GM18873 (cell line): ENCODE measurements at regions not wholly inside any gene's neighbourhood (a gene's known extent, or its start where the extent isn't known, plus 50 kb on each side); places are given as distances from the start of the nearest gene placed in this dataset.

Experiments used
- ATAC-seq: cut with Tn5 transposase; IDR thresholded peaks from one replicate; pipeline ENCODE4 v1.9.1; 2021; ENCODE audit warnings: mild to moderate bottlenecking, moderate library complexity, moderate number of reproducible peaks; ENCODE audit not compliant: unreplicated experiment, low FRiP score

- ATAC-seq: no peak
Measured at GRCh38 chr20:50242548-50242862, 51.9 kb downstream of the CEBPB start.

GRCh38 chr20:50242863-50243609 is 52.4 kb downstream of the CEBPB start:
- ATAC-seq: no peak

- ATAC-seq: no peak
Measured at GRCh38 chr20:50243610-50244351, 53.2 kb downstream of the CEBPB start.

- ATAC-seq: no peak
Measured at GRCh38 chr20:50244352-50245149, 53.9 kb downstream of the CEBPB start.

GRCh38 chr20:50245498-50246366 is 55.1 kb downstream of the CEBPB start:
- ATAC-seq: no peak

- no peak for ATAC-seq
Measured at GRCh38 chr20:50246367-50247195, 56.0 kb downstream of the CEBPB start.

- ATAC-seq: no peak
Measured at GRCh38 chr20:50247196-50248094, 56.8 kb downstream of the CEBPB start.

GRCh38 chr20:50248104-50248641 is 57.5 kb downstream of the CEBPB start:
- no peak for ATAC-seq

GRCh38 chr20:50249447-50250388 is 59.1 kb downstream of the CEBPB start:
- no peak for ATAC-seq

GRCh38 chr20:50250679-50251382 is 60.2 kb downstream of the CEBPB start:
- ATAC-seq: no peak

- no peak for ATAC-seq
Measured at GRCh38 chr20:50251383-50251748, 60.7 kb downstream of the CEBPB start.

GRCh38 chr20:50251992-50252511 is 61.4 kb downstream of the CEBPB start:
- no peak for ATAC-seq

GRCh38 chr20:50252701-50253100 is 62.1 kb downstream of the CEBPB start:
- ATAC-seq: no peak

GRCh38 chr20:50253101-50253500 is 62.5 kb downstream of the CEBPB start:
- no peak for ATAC-seq

GRCh38 chr20:50254466-50255079 is 63.9 kb downstream of the CEBPB start:
- no peak for ATAC-seq

GRCh38 chr20:50256577-50256976 is 65.9 kb downstream of the CEBPB start:
- ATAC-seq: no peak
